ENCODE measurements at regions not wholly inside any gene's neighbourhood (a gene's known extent, or its start where the extent isn't known, plus 50 kb on each side); places are given as distances from the start of the nearest gene placed in this dataset.
"Not testable (repeated sequence)": the region's sequence is repeated elsewhere in the genome, so short reads cannot be mapped to it uniquely, and the experiment has no call there.

- H3K27me3 ChIP-seq (ENCODE audit: control insufficient read depth, extremely low read depth, insufficient read depth, low read length) = no peaks in the 10 kb centered on the region
- TF ChIP-seq EZH2 (IDR thresholded peaks at IDR 0.05; ENCODE audit: low read length) = no peak
- TF ChIP-seq CTCF (optimal IDR thresholded peaks at IDR 0.05 in 1 of 3, IDR thresholded peaks at IDR 0.05 in 1 of 3, conservative IDR thresholded peaks at IDR 0.05 in 1 of 3; ENCODE audit: extremely low read depth in 1 of 3, insufficient read depth in 2 of 3, low read length in 3 of 3) = no peak
- no peaks in the 10 kb centered on the region for H4K20me1 ChIP-seq (ENCODE audit: control insufficient read depth, extremely low read depth, insufficient read depth, low read length)
- no peaks in the 10 kb centered on the region for H3K79me2 ChIP-seq (ENCODE audit: control insufficient read depth, insufficient read depth, low read length)
- H2AFZ ChIP-seq (ENCODE audit: control insufficient read depth, low read length) = no peak overlapping the region
- dilution Hi-C loops (cut with MboI; ENCODE audit: extremely low pct_ligation_motif_present, low sequenced_read_pairs) = no loop called here
- H3K4me3 ChIP-seq (ENCODE audit: control insufficient read depth in 2 of 3, extremely low read depth in 1 of 3, insufficient read depth in 2 of 3, low read depth in 1 of 3, low read length in 3 of 3) = no peak overlapping the region
- H3K9ac ChIP-seq (ENCODE audit: control insufficient read depth, extremely low read depth, insufficient read depth, low read length) = no peak overlapping the region
- peaks cover 42% of the 10 kb centered on the region for H3K9me3 ChIP-seq (ENCODE audit: control insufficient read depth, low read depth, low read length)
- H3K9me1 ChIP-seq (ENCODE audit: control insufficient read depth, extremely low read depth, insufficient read depth, low read length) = no peaks in the 10 kb centered on the region
- FAIRE-seq (no peak), DNase-seq (ENCODE audit: low read depth, low spot score) (no peak)
- no peak overlapping the region for H3K4me2 ChIP-seq (ENCODE audit: control insufficient read depth, extremely low read depth, insufficient read depth, low read depth, low read length)
- H3K4me1 ChIP-seq (ENCODE audit: control insufficient read depth, extremely low read depth, insufficient read depth, low read length) = no peaks in the 10 kb centered on the region
- no peak overlapping the region for H3K27ac ChIP-seq (ENCODE audit: control insufficient read depth, insufficient read depth, low read length)
- H3K36me3 ChIP-seq (ENCODE audit: control insufficient read depth in 2 of 2, extremely low read depth in 1 of 2, insufficient read depth in 2 of 2, low read length in 2 of 2) = no peaks in the 10 kb centered on the region
Observed at GRCh38 chr21:7916329-7917303, 2604.8 kb upstream of the TPTE start.

GRCh38 chr21:7917729-7918128 lies 2603.7 kb upstream of the TPTE start:
- dilution Hi-C loops (cut with MboI; ENCODE audit: extremely low pct_ligation_motif_present, low sequenced_read_pairs) = no loop called here
- no peak overlapping the region for H3K27ac ChIP-seq (ENCODE audit: control insufficient read depth, insufficient read depth, low read length)
- H4K20me1 ChIP-seq (ENCODE audit: control insufficient read depth, extremely low read depth, insufficient read depth, low read length) = no peaks in the 10 kb centered on the region
- FAIRE-seq = no peak
- peaks cover 54% of the 10 kb centered on the region for H3K9me3 ChIP-seq (ENCODE audit: control insufficient read depth, low read depth, low read length)
- no peak for DNase-seq (ENCODE audit: low read depth, low spot score)
- no peaks in the 10 kb centered on the region for H3K36me3 ChIP-seq (ENCODE audit: control insufficient read depth in 2 of 2, extremely low read depth in 1 of 2, insufficient read depth in 2 of 2, low read length in 2 of 2)
- no peaks in the 10 kb centered on the region for H3K9me1 ChIP-seq (ENCODE audit: control insufficient read depth, extremely low read depth, insufficient read depth, low read length)
- no peak overlapping the region for H3K4me3 ChIP-seq (ENCODE audit: control insufficient read depth in 2 of 3, extremely low read depth in 1 of 3, insufficient read depth in 2 of 3, low read depth in 1 of 3, low read length in 3 of 3)
- H2AFZ ChIP-seq (ENCODE audit: control insufficient read depth, low read length) = no peak overlapping the region
- H3K79me2 ChIP-seq (ENCODE audit: control insufficient read depth, insufficient read depth, low read length) = no peaks in the 10 kb centered on the region
- TF ChIP-seq CTCF (optimal IDR thresholded peaks at IDR 0.05 in 1 of 3, IDR thresholded peaks at IDR 0.05 in 1 of 3, conservative IDR thresholded peaks at IDR 0.05 in 1 of 3; ENCODE audit: extremely low read depth in 1 of 3, insufficient read depth in 2 of 3, low read length in 3 of 3) (no peak), EZH2 (IDR thresholded peaks at IDR 0.05; ENCODE audit: low read length) (no peak)
- H3K4me2 ChIP-seq (ENCODE audit: control insufficient read depth, extremely low read depth, insufficient read depth, low read depth, low read length) = no peak overlapping the region
- H3K27me3 ChIP-seq (ENCODE audit: control insufficient read depth, extremely low read depth, insufficient read depth, low read length) = no peaks in the 10 kb centered on the region
- no peak overlapping the region for H3K9ac ChIP-seq (ENCODE audit: control insufficient read depth, extremely low read depth, insufficient read depth, low read length)
- H3K4me1 ChIP-seq (ENCODE audit: control insufficient read depth, extremely low read depth, insufficient read depth, low read length) = no peaks in the 10 kb centered on the region

GRCh38 chr21:7925918-7926582 lies 2595.3 kb upstream of the TPTE start:
- DNase-seq (ENCODE audit: low read depth, low spot score); H3K9me1 ChIP-seq (ENCODE audit: control insufficient read depth, extremely low read depth, insufficient read depth, low read length); H3K27me3 ChIP-seq (ENCODE audit: control insufficient read depth, extremely low read depth, insufficient read depth, low read length); H3K4me2 ChIP-seq (ENCODE audit: control insufficient read depth, extremely low read depth, insufficient read depth, low read depth, low read length); H3K27ac ChIP-seq (ENCODE audit: control insufficient read depth, insufficient read depth, low read length); dilution Hi-C loops (cut with MboI; ENCODE audit: extremely low pct_ligation_motif_present, low sequenced_read_pairs); H2AFZ ChIP-seq (ENCODE audit: control insufficient read depth, low read length); H3K4me1 ChIP-seq (ENCODE audit: control insufficient read depth, extremely low read depth, insufficient read depth, low read length); H3K4me3 ChIP-seq (ENCODE audit: control insufficient read depth in 2 of 3, extremely low read depth in 1 of 3, insufficient read depth in 2 of 3, low read depth in 1 of 3, low read length in 3 of 3); H3K36me3 ChIP-seq (ENCODE audit: control insufficient read depth in 2 of 2, extremely low read depth in 1 of 2, insufficient read depth in 2 of 2, low read length in 2 of 2); H4K20me1 ChIP-seq (ENCODE audit: control insufficient read depth, extremely low read depth, insufficient read depth, low read length); H3K79me2 ChIP-seq (ENCODE audit: control insufficient read depth, insufficient read depth, low read length); H3K9ac ChIP-seq (ENCODE audit: control insufficient read depth, extremely low read depth, insufficient read depth, low read length); FAIRE-seq: not testable (repeated sequence)
- peaks cover 47% of the 10 kb centered on the region for H3K9me3 ChIP-seq (ENCODE audit: control insufficient read depth, low read depth, low read length)

All from keratinocyte (primary cell).